SK-N-SH (cell line): ENCODE measurements at regions not wholly inside any gene's neighbourhood (a gene's known extent, or its start where the extent isn't known, plus 50 kb on each side); places are given as distances from the start of the nearest gene placed in this dataset.

ENCODE experiments used
- CTCF ChIA-PET: fragments of 300-600, 350-600 bp; formaldehyde crosslinking; extraction: SDS; loops from one replicate; lab custom pipeline; 2021; lab: Yijun Ruan, JAX
- POLR2A ChIA-PET: fragments of 350-600 bp; sonication (Branson Sonifier 250); formaldehyde crosslinking; extraction: SDS; loops from one replicate; lab custom pipeline; 2020; ENCODE audit warnings: antibody characterized with exemption, inconsistent platforms; lab: Yijun Ruan, JAX
- DNase-seq: peaks from one replicate; pipeline ENCODE4 v3.0.0; 2012
- H2AFZ ChIP-seq: fragments of 200-600 bp; sonication (generic); 2 replicates; pipeline ENCODE4 v1.8.1; 2016; ENCODE audit warnings: antibody characterized with exemption, mild to moderate bottlenecking, low read depth
- H3F3A ChIP-seq: fragments of 200-600 bp; sonication (generic); replicated peaks from 2 replicates; pipeline ENCODE3; 2016; ENCODE audit warnings: antibody characterized with exemption, mild to moderate bottlenecking; ENCODE audit not compliant: insufficient read depth
- H3K27ac ChIP-seq, 2 experiments: fragments of 200-500 bp in 1 of 2; fragments of 200-600 bp in 1 of 2; sonication (Bioruptor generic) in 1 of 2; sonication (generic), shearing (Covaris generic) in 1 of 2; 2 replicates each; pipeline versions ENCODE4 v1.5.1 to v1.6.1; 2014 to 2016; ENCODE audit warnings: low read depth in 2 of 2, inconsistent platforms in 1 of 2, low read length in 1 of 2, mild to moderate bottlenecking in 1 of 2, mixed read lengths in 1 of 2
- H3K27me3 ChIP-seq: fragments of 200-600 bp; sonication (generic), shearing (Covaris generic); 2 replicates; pipeline ENCODE4 v1.6.1; 2016; ENCODE audit warnings: mixed run types; ENCODE audit not compliant: insufficient read depth
- H3K36me3 ChIP-seq, 2 experiments: fragments of 200-500 bp in 1 of 2; fragments of 200-600 bp in 1 of 2; sonication (Bioruptor generic) in 1 of 2; sonication (generic) in 1 of 2; replicated peaks in 1 of 2; 2 replicates each; pipeline versions ENCODE3 to v1.5.1; 2014 to 2016; ENCODE audit warnings: low read length in 1 of 2, mild to moderate bottlenecking in 1 of 2; ENCODE audit not compliant: insufficient read depth in 2 of 2, control insufficient read depth in 1 of 2
- H3K4me1 ChIP-seq, 2 experiments: fragments of 200-500 bp in 1 of 2; fragments of 200-600 bp in 1 of 2; sonication (Bioruptor generic) in 1 of 2; sonication (generic), shearing (Covaris generic) in 1 of 2; 2 replicates each; pipeline versions ENCODE4 v1.5.1 to v1.6.1; 2014 to 2016; ENCODE audit warnings: low read depth in 1 of 2, low read length in 1 of 2, mixed run types in 1 of 2; ENCODE audit not compliant: insufficient read depth in 2 of 2, control insufficient read depth in 1 of 2
- H3K4me2 ChIP-seq: fragments of 200-600 bp; sonication (generic), shearing (Covaris generic); 2 replicates; pipeline ENCODE4 v1.6.1; 2017; ENCODE audit warnings: mixed run types
- H3K4me3 ChIP-seq, 2 experiments: fragments of 200-500 bp in 1 of 2; fragments of 200-600 bp in 1 of 2; sonication (Bioruptor generic) in 1 of 2; sonication (generic), shearing (Covaris generic) in 1 of 2; 2 replicates each; pipeline versions ENCODE4 v1.5.1 to v1.8.1; 2014 to 2016; ENCODE audit warnings: low read depth in 2 of 2, inconsistent platforms in 1 of 2, low read length in 1 of 2, mild to moderate bottlenecking in 1 of 2, mixed read lengths in 1 of 2, moderate library complexity in 1 of 2
- H3K79me2 ChIP-seq: fragments of 200-600 bp; sonication (generic); 2 replicates; pipeline ENCODE4 v1.8.1; 2017; ENCODE audit warnings: mild to moderate bottlenecking; ENCODE audit not compliant: insufficient read depth
- H3K9ac ChIP-seq: fragments of 200-600 bp; sonication (generic); 2 replicates; pipeline ENCODE4 v1.6.1; 2017; ENCODE audit warnings: mixed run types
- H3K9me2 ChIP-seq: fragments of 200-600 bp; sonication (generic); 2 replicates; pipeline ENCODE4 v1.6.1; 2017; ENCODE audit warnings: mixed run types
- H3K9me3 ChIP-seq: fragments of 200-600 bp; sonication (generic); 2 replicates; pipeline ENCODE4 v1.6.1; 2017; ENCODE audit warnings: mixed run types, mild to moderate bottlenecking, moderate library complexity
- H4K20me1 ChIP-seq: fragments of 200-600 bp; sonication (generic); 2 replicates; pipeline ENCODE4 v1.6.1; 2017; ENCODE audit warnings: mild to moderate bottlenecking, mixed run types; ENCODE audit not compliant: insufficient read depth
- CHD2 ChIP-seq: fragments of 150-350 bp; IDR thresholded peaks from 2 replicates; pipeline ENCODE4 v1.6.1; 2018; ENCODE audit warnings: low read length; ENCODE audit not compliant: partially characterized antibody
- ELF1 ChIP-seq: IDR thresholded peaks from 2 replicates; pipeline ENCODE4 v1.4.0; 2012
- EP300 ChIP-seq, 2 experiments: IDR thresholded peaks; 2 replicates each; pipeline versions ENCODE4 v1.4.0 to v1.6.1; 2012; ENCODE audit warnings: borderline replicate concordance in 1 of 2, low read depth in 1 of 2, low read length in 1 of 2
- EZH2phosphoT487 ChIP-seq: fragments of 200-600 bp; sonication (generic); IDR thresholded peaks from 2 replicates; pipeline ENCODE4 v1.6.1; 2017; ENCODE audit warnings: low read depth, mixed run types, mild to moderate bottlenecking, antibody characterized with exemption, moderate library complexity, borderline replicate concordance
- FOXJ3 ChIP-seq: sonication (generic); formaldehyde crosslinking; IDR thresholded peaks from 2 replicates; pipeline ENCODE4 v1.5.1; 2020; ENCODE audit warnings: mild to moderate bottlenecking, missing genetic modification reagents
- GATA2 ChIP-seq: sonication (generic); formaldehyde crosslinking; IDR thresholded peaks from 2 replicates; pipeline ENCODE4 v1.5.0; 2020; ENCODE audit warnings: mild to moderate bottlenecking, missing genetic modification reagents
- MEF2A ChIP-seq: IDR thresholded peaks from 2 replicates; pipeline ENCODE4 v1.4.0; 2012; ENCODE audit warnings: low read depth, borderline replicate concordance
- MXI1 ChIP-seq: IDR thresholded peaks from 2 replicates; pipeline ENCODE4 v1.6.1; 2012; ENCODE audit warnings: mild to moderate bottlenecking, low read depth, low read length, improper control_type of control experiment
- NFIC ChIP-seq: IDR thresholded peaks from 2 replicates; pipeline ENCODE4 v1.4.0; 2012; ENCODE audit warnings: borderline replicate concordance
- POLR2AphosphoS5 ChIP-seq: IDR thresholded peaks from 2 replicates; pipeline ENCODE4 v1.6.1; 2012; ENCODE audit warnings: low read depth, low read length
- RCOR1 ChIP-seq: fragments of 150-350 bp; IDR thresholded peaks from 2 replicates; pipeline ENCODE4 v1.6.1; 2017; ENCODE audit warnings: antibody characterized with exemption, low read length
- SIN3A ChIP-seq: IDR thresholded peaks from 2 replicates; pipeline ENCODE4 v1.6.1; 2012; ENCODE audit warnings: low read depth, mild to moderate bottlenecking, low read length, moderate library complexity, borderline replicate concordance
- SMC3 ChIP-seq: IDR thresholded peaks from 2 replicates; pipeline ENCODE4 v1.6.1; 2012; ENCODE audit warnings: low read depth, low read length, improper control_type of control experiment
- TAF1 ChIP-seq: IDR thresholded peaks from 2 replicates; pipeline ENCODE4 v1.6.1; 2012; ENCODE audit warnings: low read depth, mild to moderate bottlenecking, low read length, moderate library complexity, borderline replicate concordance
- TCF12 ChIP-seq: IDR thresholded peaks from 2 replicates; pipeline ENCODE4 v1.4.0; 2012
- WGBS: methylation state at CpG from one replicate; pipeline ENCODE4 v1.1.6; 2017; ENCODE audit warnings: low lambda C conversion rate; 5-methylcytosine and 5-hydroxymethylcytosine counted together
- TF ChIP-seq, protein P1 (sequence below): IDR thresholded peaks from 2 replicates; pipeline ENCODE4 v1.4.0; 2012; ENCODE audit warnings: low read depth
- TF ChIP-seq, protein P2 (sequence below): IDR thresholded peaks from 2 replicates; pipeline ENCODE4; 2012
- TF ChIP-seq, protein P3 (sequence below): IDR thresholded peaks from 2 replicates; pipeline ENCODE4 v1.4.0; 2012; ENCODE audit warnings: low read depth, borderline replicate concordance

DNA sequence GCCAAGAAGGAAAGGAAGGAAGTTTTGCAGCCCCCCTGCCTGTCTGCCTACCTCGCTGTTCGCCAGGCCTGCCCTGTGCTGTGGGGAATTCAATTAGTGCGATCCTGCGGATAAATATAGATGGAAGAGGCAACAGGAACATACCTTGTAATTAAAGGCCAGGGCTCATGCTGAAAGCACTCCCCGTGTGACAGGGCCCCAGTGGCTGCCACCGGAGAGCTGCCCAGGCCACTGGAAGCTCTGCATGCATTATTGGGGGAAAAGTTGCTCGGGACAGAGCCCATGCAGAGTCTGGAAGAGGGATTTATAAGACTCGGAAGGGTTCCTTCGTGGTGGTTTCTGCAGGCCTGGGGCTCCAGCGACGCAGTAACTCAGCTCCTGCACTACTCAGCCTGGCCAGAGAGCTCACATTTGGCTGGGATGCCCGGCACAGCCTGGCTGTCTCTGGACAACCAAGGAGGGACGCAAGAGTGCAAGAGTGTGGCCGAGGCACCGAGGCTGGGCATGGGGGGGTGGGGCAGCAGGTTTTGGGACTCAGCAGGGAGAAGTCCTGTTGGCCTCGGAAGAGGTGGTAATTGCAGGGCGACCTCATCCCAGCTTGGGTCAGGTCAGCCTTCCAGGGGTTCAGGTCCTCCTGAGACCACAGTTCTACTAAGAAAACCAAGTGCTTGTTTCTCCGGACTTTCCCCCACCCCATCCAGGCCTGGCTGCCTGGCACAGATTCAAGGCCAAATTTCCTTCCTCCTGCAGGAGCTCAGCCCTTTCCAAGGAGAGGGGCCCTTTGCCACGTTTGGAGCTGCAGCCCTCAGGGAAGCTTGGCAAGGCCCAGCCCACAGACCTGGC, 68.1 kb upstream of the GGTA1 start:
- Histone ChIP-seq H3F3A (peaks cover 23% of the 10 kb centered on the region), H3K4me3 (peak overlapping the region; percentile 33 to 62), H3K36me3 (no peaks in the 10 kb centered on the region), H3K9me2 (no peaks in the 10 kb centered on the region), H4K20me1 (no peaks in the 10 kb centered on the region), H3K9me3 (no peaks in the 10 kb centered on the region), H3K4me2 (peak overlapping the region; percentile 99), H3K27ac (peak overlapping the region; percentile 92 to 97), H3K9ac (peak overlapping the region; percentile 76), H3K27me3 (no peaks in the 10 kb centered on the region), H3K79me2 (peaks cover 22% of the 10 kb centered on the region; the same call in 1 of the 2 replicates), H3K4me1 (peaks cover 26 to 49% of the 10 kb centered on the region in 2 experiments; a peak in 3 of 4 replicates), H2AFZ (peak overlapping the region; percentile 95)
- 21% methylated on average over 14 of the region's 19 CpGs for WGBS
- DNase-seq = peak; percentile 85
- CTCF ChIA-PET = interaction anchor here (0.6 to 4.4 kb wide), 19 partner anchors 10 to 783 kb away, joined by 3 to 30 read pairs (median 4); no protein-coding TSS in a partner anchor
- TF ChIP-seq RCOR1 = peak; percentile 98
- no peak for TF ChIP-seq EZH2phosphoT487
- TF ChIP-seq, protein P1, sequence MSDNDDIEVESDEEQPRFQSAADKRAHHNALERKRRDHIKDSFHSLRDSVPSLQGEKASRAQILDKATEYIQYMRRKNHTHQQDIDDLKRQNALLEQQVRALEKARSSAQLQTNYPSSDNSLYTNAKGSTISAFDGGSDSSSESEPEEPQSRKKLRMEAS = 0 out of 2 replicates have a peak, but pooled peaks have one; percentile 29
- peak; percentile 87 for TF ChIP-seq MXI1
- TF ChIP-seq SMC3 = no peak; the same call in 1 of the 2 replicates
- no peak for TF ChIP-seq ELF1
- peak; percentile 96 for TF ChIP-seq FOXJ3 (CRISPR knock-in tag)
- TF ChIP-seq SIN3A = no peak
- no peak for TF ChIP-seq POLR2AphosphoS5
- no peak for TF ChIP-seq MEF2A
- TF ChIP-seq EP300 (IDR thresholded peaks at IDR 0.05; ENCODE audit: borderline replicate concordance in 1 of 2, low read depth in 1 of 2, low read length in 1 of 2) = peak in 1 of 2 experiments; percentile 92; a peak in 2 of 4 replicates
- peak; percentile 97 for TF ChIP-seq GATA2
- TF ChIP-seq NFIC = peak; percentile 21; the same call in 1 of the 2 replicates
- TF ChIP-seq, protein P2, sequence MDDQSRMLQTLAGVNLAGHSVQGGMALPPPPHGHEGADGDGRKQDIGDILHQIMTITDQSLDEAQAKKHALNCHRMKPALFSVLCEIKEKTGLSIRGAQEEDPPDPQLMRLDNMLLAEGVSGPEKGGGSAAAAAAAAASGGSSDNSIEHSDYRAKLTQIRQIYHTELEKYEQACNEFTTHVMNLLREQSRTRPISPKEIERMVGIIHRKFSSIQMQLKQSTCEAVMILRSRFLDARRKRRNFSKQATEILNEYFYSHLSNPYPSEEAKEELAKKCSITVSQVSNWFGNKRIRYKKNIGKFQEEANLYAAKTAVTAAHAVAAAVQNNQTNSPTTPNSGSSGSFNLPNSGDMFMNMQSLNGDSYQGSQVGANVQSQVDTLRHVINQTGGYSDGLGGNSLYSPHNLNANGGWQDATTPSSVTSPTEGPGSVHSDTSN = no peak
- TF ChIP-seq TAF1 = no peak
- TF ChIP-seq TCF12 = peak; percentile 56; the same call in 1 of the 2 replicates
- TF ChIP-seq, protein P3, sequence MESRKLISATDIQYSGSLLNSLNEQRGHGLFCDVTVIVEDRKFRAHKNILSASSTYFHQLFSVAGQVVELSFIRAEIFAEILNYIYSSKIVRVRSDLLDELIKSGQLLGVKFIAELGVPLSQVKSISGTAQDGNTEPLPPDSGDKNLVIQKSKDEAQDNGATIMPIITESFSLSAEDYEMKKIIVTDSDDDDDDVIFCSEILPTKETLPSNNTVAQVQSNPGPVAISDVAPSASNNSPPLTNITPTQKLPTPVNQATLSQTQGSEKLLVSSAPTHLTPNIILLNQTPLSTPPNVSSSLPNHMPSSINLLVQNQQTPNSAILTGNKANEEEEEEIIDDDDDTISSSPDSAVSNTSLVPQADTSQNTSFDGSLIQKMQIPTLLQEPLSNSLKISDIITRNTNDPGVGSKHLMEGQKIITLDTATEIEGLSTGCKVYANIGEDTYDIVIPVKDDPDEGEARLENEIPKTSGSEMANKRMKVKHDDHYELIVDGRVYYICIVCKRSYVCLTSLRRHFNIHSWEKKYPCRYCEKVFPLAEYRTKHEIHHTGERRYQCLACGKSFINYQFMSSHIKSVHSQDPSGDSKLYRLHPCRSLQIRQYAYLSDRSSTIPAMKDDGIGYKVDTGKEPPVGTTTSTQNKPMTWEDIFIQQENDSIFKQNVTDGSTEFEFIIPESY = no peak
- peak; percentile 84 for TF ChIP-seq CHD2
- TF ChIP-seq, all 33 proteins: peak for 9
- POLR2A ChIA-PET = interaction anchor here (0.8 kb wide), 1 partner anchor 10 kb away, joined by 3 read pairs; no protein-coding TSS in a partner anchor
